NB4 (cell line): ENCODE measurements at regions not wholly inside any gene's neighbourhood (a gene's known extent, or its start where the extent isn't known, plus 50 kb on each side); places are given as distances from the start of the nearest gene placed in this dataset.

Experiments used
- DNase-seq: peaks from one replicate; pipeline ENCODE4 v3.0.0; 2010; ENCODE audit warnings: low read depth
- H3K4me3 ChIP-seq: one replicate; pipeline ENCODE4 v1.5.1; 2011; ENCODE audit warnings: mild to moderate bottlenecking, low read depth, low read length, moderate library complexity
- MYC ChIP-seq: IDR thresholded peaks from 2 replicates; pipeline ENCODE4 v1.6.1; 2011; ENCODE audit warnings: low read depth, low read length
- POLR2A ChIP-seq: IDR thresholded peaks from 2 replicates; pipeline ENCODE4 v1.6.1; 2011; ENCODE audit warnings: mild to moderate bottlenecking; ENCODE audit not compliant: insufficient read length; ENCODE audit errors: extremely low read depth
- TF ChIP-seq, protein P1 (sequence below): IDR thresholded peaks from 2 replicates; pipeline ENCODE4 v1.6.1; 2011; ENCODE audit warnings: low read depth, low read length
- TF ChIP-seq, protein P2 (sequence below): IDR thresholded peaks from one replicate; pipeline ENCODE4 v1.5.1; 2012; ENCODE audit warnings: low read depth, low read length

DNA sequence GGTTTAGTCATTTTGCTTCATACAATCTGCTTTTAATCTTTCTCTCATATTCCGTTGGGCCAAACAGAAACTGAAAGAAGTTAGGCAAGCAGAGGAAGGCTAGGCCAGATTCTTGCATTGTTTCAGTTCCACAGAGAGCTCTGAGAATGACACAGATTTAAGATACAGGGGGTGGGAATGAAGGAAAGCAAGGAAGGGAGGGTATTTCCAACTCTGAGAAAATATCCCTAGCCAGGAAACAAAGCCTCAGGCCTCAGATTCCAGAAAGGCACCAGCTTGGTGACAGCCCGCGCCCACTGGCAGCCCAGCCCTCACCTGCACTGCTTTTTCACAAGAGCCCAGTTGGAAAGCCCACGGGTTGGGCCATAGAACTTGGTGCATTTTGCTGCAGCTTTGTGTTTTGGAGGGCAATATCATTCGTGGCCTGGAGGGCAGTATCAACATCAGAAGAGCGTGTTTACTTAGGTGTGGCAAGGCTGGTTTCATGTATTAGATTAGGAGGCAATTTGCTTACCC, 63.5 kb downstream of the ENC1 start:
- TF ChIP-seq, protein P1, sequence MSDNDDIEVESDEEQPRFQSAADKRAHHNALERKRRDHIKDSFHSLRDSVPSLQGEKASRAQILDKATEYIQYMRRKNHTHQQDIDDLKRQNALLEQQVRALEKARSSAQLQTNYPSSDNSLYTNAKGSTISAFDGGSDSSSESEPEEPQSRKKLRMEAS, result no peak
- H3K4me3 ChIP-seq, result no peak overlapping the region
- DNase-seq, result no peak

DNA sequence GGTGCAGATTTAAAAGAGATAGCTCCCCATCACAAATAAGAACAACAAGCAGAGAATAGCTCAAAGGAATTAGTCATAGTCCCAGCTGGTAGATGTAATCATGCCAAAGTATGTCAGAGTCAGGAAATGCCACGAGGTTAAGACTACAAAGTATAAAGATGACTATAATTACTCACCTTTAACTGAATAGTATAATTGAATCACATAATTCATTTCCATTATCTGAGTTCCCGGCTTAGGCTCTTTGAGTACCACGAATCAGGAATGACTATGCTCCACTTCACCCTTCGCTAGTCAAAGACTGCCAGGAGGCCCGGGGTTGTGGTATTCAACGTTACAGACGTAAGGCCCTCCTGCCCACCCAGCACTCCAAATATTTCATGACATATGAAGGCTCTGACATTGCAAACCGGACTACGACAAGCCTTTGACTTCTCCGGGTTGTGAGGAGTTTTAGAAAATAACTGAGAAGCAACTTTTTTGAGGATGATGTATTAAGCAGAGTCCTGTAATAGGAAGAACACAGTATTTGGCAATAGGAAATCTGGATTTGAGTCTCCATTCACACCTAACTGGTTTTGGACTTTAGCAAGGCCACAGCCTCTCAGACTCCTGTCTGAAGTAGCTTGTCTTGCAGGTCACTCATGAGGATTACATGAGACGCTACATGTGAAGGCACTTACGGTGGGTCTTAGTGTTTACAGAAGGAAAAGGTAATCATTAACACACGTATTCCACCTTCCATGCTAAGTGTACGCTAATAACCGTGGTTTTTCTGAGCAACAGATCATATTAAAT, 64.6 kb downstream of the ENC1 start:
- H3K4me3 ChIP-seq, result no peak overlapping the region
- DNase-seq, result no peak

DNA sequence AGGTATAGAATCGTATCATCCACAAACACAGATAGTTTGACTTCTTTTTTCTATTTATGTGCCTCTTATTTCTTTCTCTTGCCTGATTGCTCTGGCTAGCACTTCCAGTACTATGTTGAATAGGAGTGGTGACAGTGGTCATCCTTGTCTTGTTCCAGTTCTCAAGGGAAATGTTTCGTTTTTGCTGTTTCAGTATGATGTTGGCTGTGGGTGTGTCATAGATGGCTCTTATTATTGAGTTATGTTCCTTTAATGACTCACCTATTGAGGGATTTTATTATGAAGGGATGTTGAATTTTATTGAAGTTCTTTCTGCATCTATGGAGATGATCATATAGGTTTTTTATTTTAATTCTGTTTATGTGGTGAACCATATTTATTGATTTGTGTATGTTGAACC, 70.3 kb downstream of the ENC1 start:
- DNase-seq, result no peak
- H3K4me3 ChIP-seq, result no peak overlapping the region
- TF ChIP-seq POLR2A (no peak), MYC (no peak)
- TF ChIP-seq, protein P1, result no peak
- TF ChIP-seq, protein P2, sequence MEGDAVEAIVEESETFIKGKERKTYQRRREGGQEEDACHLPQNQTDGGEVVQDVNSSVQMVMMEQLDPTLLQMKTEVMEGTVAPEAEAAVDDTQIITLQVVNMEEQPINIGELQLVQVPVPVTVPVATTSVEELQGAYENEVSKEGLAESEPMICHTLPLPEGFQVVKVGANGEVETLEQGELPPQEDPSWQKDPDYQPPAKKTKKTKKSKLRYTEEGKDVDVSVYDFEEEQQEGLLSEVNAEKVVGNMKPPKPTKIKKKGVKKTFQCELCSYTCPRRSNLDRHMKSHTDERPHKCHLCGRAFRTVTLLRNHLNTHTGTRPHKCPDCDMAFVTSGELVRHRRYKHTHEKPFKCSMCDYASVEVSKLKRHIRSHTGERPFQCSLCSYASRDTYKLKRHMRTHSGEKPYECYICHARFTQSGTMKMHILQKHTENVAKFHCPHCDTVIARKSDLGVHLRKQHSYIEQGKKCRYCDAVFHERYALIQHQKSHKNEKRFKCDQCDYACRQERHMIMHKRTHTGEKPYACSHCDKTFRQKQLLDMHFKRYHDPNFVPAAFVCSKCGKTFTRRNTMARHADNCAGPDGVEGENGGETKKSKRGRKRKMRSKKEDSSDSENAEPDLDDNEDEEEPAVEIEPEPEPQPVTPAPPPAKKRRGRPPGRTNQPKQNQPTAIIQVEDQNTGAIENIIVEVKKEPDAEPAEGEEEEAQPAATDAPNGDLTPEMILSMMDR, result no peak

More for the DNA sequence above, 64.6 kb downstream of the ENC1 start:
- TF ChIP-seq MYC, result no peak
- TF ChIP-seq, protein P2, result no peak
- TF ChIP-seq POLR2A, result no peak
- TF ChIP-seq, protein P1, result no peak

DNA sequence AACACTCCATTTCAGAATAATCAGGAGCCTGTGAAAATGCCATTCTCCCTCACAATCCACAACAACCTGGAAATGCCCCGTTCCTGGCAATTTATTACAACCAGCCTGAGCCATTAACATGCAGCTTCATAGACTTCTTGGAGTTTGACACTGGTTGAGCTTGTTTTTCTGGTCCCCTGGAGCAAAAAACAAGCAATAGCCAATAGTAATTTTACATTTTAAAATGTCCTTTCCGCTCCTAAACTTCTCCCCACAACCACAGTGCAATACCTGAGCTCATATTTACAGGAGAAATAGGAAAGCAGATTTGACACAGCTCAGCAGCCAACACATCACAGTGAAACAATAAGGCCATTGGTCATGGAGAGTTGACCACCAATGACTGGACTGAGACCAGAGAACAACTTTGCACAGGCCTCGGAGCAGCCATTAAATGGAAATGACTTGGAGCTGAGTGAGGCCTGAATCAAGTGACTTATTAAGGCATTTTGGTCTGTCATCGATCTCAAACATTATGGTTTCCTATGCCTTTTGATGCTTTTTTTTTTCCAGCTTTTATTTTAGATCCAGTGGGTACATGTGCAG, 73.0 kb downstream of the ENC1 start:
- DNase-seq, result no peak
- no peak overlapping the region for H3K4me3 ChIP-seq
- TF ChIP-seq MYC, result no peak

DNA sequence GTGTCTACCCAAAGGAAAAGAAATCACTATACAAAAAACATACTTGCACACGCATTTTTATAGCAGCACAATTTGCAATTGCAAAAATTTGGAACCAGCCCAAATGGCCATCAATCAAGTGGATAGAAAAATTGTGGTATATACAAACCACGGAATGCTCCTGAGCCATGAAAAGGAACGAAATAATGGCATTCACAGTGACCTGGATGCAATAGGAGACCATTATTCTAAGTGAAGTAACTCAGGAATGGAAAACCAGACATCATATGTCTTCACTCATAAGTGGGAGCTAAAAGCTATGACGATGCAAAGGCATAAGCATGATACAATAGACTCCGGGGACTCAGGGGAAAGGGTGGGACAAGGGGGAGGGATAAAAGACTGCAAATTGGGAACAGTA, 78.4 kb downstream of the ENC1 start:
- DNase-seq, result no peak
- TF ChIP-seq, protein P2, result no peak
- no peak for TF ChIP-seq POLR2A
- no peak for TF ChIP-seq MYC
- TF ChIP-seq, protein P1, result no peak
- H3K4me3 ChIP-seq, result no peak overlapping the region

DNA sequence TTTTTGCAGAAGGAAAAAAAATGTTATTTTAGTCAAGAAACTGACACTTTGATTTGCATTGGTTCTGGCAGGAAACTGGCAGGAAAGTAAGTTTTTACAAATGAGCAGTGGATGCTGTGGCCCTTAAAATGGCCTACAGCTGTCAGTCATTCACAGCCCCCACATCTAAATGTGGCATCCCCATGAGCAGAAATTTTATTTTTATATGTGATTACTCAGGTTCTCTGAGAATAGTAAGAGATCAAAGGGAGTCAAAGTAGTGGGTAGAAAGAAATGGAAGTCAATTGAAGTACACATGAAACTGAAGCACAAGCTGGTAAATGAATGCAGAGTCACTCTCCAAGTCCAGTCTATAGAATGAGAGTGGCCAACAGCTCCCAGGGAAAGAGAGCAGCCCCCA, 80.3 kb downstream of the ENC1 start:
- TF ChIP-seq MYC (no peak), POLR2A (no peak)
- TF ChIP-seq, protein P1, result no peak
- TF ChIP-seq, protein P2, result no peak
- DNase-seq, result no peak
- H3K4me3 ChIP-seq, result no peak overlapping the region
